SK-MEL-5 (cell line): ENCODE measurements at regions not wholly inside any gene's neighbourhood (a gene's known extent, or its start where the extent isn't known, plus 50 kb on each side); places are given as distances from the start of the nearest gene placed in this dataset.
"Not testable (repeated sequence)": the region's sequence is repeated elsewhere in the genome, so short reads cannot be mapped to it uniquely, and the experiment has no call there.

Experiments
- DNase-seq: peaks from one replicate; pipeline ENCODE4 v3.0.0-alpha.2; 2016; ENCODE audit warnings: low read depth, low spot score
- in situ Hi-C: cut with HindIII; loops from 2 replicates; pipeline ENCODE4 v1.10.0; 2016; ENCODE audit warnings: low sequenced_read_pairs, high pct_unique_total_duplicates, low pct_unique_long_range_greater_than_20kb

DNA sequence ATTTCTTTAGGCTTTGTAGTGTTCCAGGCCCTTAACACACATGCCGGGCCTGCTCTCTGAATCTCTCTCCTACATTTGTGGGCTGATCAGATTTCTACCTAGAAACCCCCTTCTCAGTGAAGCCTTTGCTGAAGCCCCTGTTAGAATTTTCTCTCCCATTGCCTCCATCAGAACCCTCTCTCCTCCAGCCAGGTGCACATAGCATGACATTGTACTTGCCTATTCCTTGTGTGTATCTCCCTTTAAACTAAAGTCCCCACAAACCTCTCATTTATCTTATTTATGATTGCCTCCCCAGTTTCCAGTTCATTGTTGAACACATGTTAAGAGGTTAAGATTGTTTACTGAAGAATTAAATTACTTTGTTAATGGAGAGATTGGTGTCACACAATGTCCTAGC is 325.5 kb upstream of the CITED2 start:
- in situ Hi-C loops: no loop called here
- DNase-seq: no peak

- no peak for DNase-seq
- in situ Hi-C loops: no loop called here
Measured at GRCh38 chr6:139699335-139699734, 324.9 kb upstream of the CITED2 start.

GRCh38 chr6:139698526-139699176 is 324.2 kb upstream of the CITED2 start:
- in situ Hi-C loops: no loop called here
- no peak for DNase-seq

DNA sequence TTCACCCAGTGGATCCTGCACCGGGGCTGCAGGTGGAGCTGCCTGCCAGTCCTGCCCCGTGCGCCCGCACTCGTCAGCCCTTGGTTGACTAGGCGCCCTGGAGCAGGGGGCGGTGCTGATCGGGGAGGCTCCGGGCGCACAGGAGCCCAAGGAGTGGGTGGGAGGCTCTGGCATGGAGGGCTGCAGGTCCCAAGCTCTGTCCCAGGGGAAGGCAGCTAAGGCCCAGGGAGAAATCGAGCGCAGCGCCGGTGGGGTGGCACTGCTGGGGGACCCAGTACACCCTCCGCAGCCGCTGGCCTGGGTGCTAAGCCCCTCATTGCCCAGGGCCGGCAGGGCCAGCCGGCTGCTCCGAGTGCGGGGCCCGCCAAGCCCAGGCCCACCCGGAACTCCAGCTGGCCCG is 323.4 kb upstream of the CITED2 start:
- in situ Hi-C loops, DNase-seq: not testable (repeated sequence)

GRCh38 chr6:139696991-139697390 is 322.5 kb upstream of the CITED2 start:
- in situ Hi-C loops, DNase-seq: not testable (repeated sequence)

- in situ Hi-C loops: no loop called here
Measured at GRCh38 chr6:139695361-139695760, 320.9 kb upstream of the CITED2 start.

DNA sequence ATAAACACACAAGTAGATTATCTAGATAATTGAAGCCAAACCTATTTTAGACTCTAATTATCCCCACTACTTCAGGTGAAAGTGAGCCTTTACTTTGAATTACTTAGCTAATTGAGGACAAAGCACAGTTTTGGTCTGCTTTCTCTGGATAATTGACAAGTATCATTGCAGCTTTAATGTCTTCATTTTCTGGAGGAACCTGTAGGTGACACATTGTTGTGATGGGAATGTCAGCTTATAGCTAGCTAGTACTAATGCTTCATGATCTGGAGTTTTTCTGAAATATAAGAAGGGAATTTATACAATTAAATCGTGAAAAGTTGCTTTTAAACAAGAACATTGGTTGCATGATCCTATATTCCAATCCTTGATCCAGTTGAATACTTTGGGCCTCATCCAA is 319.3 kb upstream of the CITED2 start:
- DNase-seq: no peak
- in situ Hi-C loops: no loop called here

More at GRCh38 chr6:139695361-139695760, 320.9 kb upstream of the CITED2 start:
- DNase-seq: no peak

- no peak for DNase-seq
- in situ Hi-C loops: no loop called here
Measured at GRCh38 chr6:139690007-139690406, 315.6 kb upstream of the CITED2 start.

GRCh38 chr6:139687055-139687454 is 312.6 kb upstream of the CITED2 start:
- in situ Hi-C loops: no loop called here
- DNase-seq: no peak

DNA sequence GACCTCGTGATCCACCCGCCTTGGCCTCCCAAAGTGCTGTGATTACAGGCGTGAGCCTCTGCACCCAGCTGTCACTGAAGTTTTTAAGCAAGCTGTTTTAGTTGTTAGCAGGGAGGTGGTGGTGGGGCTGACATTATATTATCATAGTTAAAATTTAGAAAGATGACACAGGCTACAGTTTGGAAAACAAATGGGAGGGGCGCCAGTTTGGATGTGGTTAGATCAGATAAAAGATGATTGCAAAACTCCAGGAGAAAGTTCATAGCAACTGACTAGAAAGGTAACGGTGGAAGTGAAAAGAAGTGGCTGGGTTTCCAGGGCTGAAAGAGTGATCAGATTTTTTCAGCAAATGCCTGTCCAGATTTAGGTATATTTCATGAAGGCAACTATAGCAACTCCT is 311.9 kb upstream of the CITED2 start:
- DNase-seq: no peak
- in situ Hi-C loops: no loop called here

DNA sequence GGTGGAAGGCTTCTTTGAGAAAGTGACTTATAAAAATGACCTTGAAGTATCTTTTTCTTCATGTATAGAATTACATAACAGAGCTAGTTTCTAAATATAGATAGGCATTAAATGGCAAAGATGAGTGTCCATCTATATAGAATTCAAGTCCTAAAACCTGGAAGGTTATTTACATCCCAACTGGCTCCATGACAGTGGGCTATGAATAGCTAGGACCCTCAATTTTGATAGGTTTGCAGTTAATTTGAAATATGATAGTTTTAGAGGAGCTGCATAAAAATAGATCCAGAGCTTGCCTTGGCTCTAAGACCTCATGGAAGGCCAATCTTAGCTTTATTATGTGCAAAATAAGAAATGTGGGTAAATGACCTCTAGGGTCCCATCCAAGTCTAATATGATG is 310.6 kb upstream of the CITED2 start:
- in situ Hi-C loops: no loop called here
- no peak for DNase-seq

DNA sequence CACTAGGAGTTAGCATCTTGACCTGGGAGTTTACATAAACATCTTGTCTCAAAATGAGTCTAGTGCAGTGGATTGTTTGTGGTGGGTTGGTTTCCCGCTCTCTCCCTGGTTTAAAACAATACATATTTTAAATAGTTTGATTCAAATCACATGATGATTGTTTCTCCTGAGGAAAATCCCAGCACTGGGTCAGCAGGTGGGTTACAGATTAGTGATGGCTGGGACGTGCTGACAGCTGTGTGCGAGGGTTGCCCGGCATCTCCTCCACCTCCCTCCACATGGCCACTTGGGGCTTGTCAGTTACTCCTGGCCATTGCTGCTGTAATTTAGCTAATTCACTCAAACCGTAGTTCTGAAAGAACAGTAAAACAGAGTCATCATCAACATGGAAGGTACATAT is 306.4 kb upstream of the CITED2 start:
- in situ Hi-C loops: no loop called here
- DNase-seq: no peak

DNA sequence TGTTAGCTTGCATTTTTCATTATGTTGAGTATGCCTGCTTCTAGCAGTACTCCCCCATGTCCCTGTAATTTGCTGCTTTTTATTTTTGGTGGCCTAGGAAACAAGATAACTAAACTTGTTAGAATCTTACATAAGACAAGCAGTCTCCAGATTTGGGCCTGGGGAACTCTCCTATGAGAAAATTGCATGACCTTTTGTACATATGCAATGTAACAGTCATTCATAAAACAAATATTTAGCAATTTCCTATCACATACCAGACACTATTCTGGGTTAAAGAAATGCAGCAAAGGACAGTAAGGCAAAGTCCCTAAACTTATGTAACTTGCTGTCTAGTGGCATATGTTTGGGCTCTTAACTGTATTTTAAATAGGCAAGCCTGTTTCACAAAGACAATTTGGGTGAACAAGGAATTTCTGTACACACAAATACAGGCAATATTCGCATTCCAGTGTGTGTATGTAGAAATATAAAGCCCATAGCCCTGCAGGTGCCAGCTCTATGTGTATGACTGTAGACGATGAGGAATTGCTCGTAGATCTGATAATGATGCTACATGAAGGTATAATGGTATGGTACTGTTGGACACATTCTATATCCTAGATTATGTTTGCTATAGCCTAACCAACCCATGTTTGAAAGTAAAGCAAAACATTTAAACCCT is 305.2 kb upstream of the CITED2 start:
- in situ Hi-C loops: no loop called here
- DNase-seq: no peak

- in situ Hi-C loops: no loop called here
- no peak for DNase-seq
Measured at GRCh38 chr6:139676718-139677117, 302.3 kb upstream of the CITED2 start.

DNA sequence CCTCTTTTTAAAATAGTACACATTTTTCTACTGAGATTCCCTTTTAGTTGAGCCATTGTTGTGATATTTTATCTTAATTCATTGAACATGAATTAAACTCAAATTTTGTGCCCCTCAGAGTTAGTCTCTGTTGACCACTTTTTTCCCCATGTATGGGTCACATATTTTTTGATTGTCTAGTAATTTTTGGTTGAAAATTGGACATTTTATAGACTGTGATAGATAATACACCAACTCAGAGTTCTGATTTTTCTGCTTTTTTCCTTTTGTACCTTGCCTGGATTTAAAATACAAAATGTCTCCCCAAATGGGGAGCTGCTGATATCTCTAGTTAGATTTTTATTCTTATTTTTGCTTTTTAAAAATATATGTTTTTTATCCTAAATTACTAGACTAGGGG is 291.8 kb upstream of the CITED2 start:
- no peak for DNase-seq
- in situ Hi-C loops: no loop called here

- DNase-seq: no peak
- in situ Hi-C loops: no loop called here
Measured at GRCh38 chr6:139663996-139664395, 289.5 kb upstream of the CITED2 start.

DNA sequence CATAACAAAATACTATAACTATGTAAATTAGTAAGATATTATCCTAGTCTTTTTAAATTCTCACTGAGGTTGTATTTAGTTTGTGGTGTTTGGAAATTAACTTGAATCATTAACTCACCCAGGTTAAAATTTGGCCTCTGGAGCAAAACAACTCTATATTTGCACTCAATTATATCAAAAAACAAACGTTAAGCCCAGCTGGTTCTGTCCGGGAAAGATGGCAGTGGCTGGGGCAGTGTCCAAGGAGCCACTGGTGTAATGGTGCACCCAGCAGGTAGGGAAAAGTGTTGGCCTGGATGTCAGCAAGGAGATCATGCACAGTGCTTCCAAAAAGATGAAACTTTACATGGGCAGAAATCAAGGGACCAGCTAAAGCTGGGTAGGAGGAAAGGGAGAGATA is 285.3 kb upstream of the CITED2 start:
- in situ Hi-C loops: no loop called here

DNA sequence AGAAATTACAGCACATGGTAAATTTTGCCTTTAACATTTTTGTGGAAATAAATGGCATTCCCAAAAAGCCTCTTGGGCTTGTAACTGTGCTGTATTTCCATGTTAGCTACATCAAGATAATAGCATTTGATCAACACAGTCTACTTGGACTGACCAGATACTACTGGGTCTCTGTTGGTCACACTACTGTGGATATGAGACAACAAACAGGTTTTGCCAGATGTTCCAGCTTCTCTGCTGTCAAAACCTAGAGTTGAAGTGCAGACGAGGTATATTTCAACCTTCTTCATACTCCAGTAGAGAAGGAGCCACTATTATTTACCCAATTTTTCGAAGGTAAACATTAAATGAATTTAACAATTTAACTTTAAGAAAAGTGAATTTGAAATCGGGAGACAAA is 284.7 kb upstream of the CITED2 start:
- in situ Hi-C loops: no loop called here
- no peak for DNase-seq

More for the DNA sequence above, 285.3 kb upstream of the CITED2 start:
- DNase-seq: no peak

DNA sequence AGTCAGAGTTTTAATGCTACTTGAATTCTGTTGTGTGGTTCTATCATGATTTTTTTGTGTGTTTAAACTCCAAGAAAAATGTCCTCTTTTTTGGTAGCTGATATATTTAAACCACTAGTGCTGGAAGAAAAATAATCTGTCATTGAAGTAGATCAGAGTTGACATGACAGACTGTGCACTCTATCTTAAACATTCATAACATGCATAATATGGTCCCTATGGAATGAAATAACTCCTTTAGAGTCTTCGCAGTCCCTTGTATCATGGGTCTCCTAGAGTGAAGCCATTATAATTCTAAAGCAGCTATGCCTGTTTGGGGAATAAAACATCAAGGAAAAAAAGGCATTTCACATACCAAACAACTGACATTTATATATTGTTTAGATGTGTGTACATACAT is 282.7 kb upstream of the CITED2 start:
- DNase-seq: no peak

More for the DNA sequence above, 282.7 kb upstream of the CITED2 start:
- in situ Hi-C loops: no loop called here
